ENCODE measurements at regions not wholly inside any gene's neighbourhood (a gene's known extent, or its start where the extent isn't known, plus 50 kb on each side); places are given as distances from the start of the nearest gene placed in this dataset.

DNA sequence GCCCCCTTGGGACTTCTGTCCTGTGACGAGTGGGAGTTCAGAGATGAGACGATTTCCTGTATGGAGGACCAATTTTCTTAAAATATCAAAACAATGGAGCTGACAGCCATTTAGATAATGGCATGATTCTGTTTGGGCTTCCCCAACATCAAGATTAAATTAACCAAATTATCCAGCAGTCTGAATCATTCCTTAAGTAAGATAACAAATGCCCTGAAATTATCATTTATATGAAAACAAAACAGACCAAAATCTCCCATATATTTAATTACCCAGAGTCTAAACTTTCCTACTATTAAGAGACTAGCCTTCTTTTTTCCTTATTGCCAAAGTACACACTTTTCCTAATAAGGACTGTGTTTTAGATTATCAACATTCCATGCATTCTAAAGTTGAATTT lies 550.1 kb upstream of the PSMD7 start:
- TF ChIP-seq, protein P1, sequence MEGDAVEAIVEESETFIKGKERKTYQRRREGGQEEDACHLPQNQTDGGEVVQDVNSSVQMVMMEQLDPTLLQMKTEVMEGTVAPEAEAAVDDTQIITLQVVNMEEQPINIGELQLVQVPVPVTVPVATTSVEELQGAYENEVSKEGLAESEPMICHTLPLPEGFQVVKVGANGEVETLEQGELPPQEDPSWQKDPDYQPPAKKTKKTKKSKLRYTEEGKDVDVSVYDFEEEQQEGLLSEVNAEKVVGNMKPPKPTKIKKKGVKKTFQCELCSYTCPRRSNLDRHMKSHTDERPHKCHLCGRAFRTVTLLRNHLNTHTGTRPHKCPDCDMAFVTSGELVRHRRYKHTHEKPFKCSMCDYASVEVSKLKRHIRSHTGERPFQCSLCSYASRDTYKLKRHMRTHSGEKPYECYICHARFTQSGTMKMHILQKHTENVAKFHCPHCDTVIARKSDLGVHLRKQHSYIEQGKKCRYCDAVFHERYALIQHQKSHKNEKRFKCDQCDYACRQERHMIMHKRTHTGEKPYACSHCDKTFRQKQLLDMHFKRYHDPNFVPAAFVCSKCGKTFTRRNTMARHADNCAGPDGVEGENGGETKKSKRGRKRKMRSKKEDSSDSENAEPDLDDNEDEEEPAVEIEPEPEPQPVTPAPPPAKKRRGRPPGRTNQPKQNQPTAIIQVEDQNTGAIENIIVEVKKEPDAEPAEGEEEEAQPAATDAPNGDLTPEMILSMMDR (conservative IDR thresholded peaks at IDR 0.05 in 1 of 2, IDR thresholded peaks at IDR 0.05 in 1 of 2; ENCODE audit: extremely low read depth in 1 of 2, insufficient read depth in 1 of 2, low read depth in 1 of 2, low read length in 2 of 2), result no peak
- TF ChIP-seq EZH2 (IDR thresholded peaks at IDR 0.05; ENCODE audit: borderline replicate concordance, low read length), result no peak

All from mammary epithelial cell (primary cell).